T-helper 2 cell treated with Interferon-gamma antibody and Interleukin-4, amounts not matched to agents 5 μg/mL and 100 μg/mL, for 36 hours (primary cell): ENCODE measurements at regions not wholly inside any gene's neighbourhood (a gene's known extent, or its start where the extent isn't known, plus 50 kb on each side); places are given as distances from the start of the nearest gene placed in this dataset.

Source experiments
- DNase-seq: peaks from one replicate; pipeline ENCODE4 v3.0.0; 2021; ENCODE audit warnings: low spot score
- H3K27ac Mint-ChIP-seq: one replicate; pipeline ENCODE4 v1.8.0; 2021; ENCODE audit warnings: mild to moderate bottlenecking, mixed read lengths
- H3K27me3 Mint-ChIP-seq: one replicate; pipeline ENCODE4 v1.8.0; 2021; ENCODE audit warnings: low read depth, mixed read lengths
- H3K36me3 Mint-ChIP-seq: one replicate; pipeline ENCODE4 v1.8.0; 2021; ENCODE audit warnings: low read depth, mixed read lengths
- H3K4me1 Mint-ChIP-seq: one replicate; pipeline ENCODE4 v1.8.0; 2021; ENCODE audit warnings: low read depth, mixed read lengths
- H3K4me3 Mint-ChIP-seq: one replicate; pipeline ENCODE4 v1.8.0; 2022; ENCODE audit warnings: mild to moderate bottlenecking, moderate library complexity, mixed read lengths
- H3K9me3 Mint-ChIP-seq: one replicate; pipeline ENCODE4 v1.8.0; 2021; ENCODE audit warnings: mixed read lengths

GRCh38 chr19:31075146-31075655 is 274.0 kb downstream of the TSHZ3 start:
- H3K9me3 Mint-ChIP-seq = no peaks in the 10 kb centered on the region
- H3K36me3 Mint-ChIP-seq = no peaks in the 10 kb centered on the region
- DNase-seq = no peak
- peaks cover 16% of the 10 kb centered on the region for H3K27me3 Mint-ChIP-seq
- no peak overlapping the region for H3K27ac Mint-ChIP-seq
- no peaks in the 10 kb centered on the region for H3K4me1 Mint-ChIP-seq
- H3K4me3 Mint-ChIP-seq = no peak overlapping the region

GRCh38 chr19:31074199-31075125 is 274.8 kb downstream of the TSHZ3 start:
- H3K27me3 Mint-ChIP-seq = peaks cover 16% of the 10 kb centered on the region
- no peak overlapping the region for H3K4me3 Mint-ChIP-seq
- no peak overlapping the region for H3K27ac Mint-ChIP-seq
- DNase-seq = no peak
- no peaks in the 10 kb centered on the region for H3K9me3 Mint-ChIP-seq
- H3K4me1 Mint-ChIP-seq = no peaks in the 10 kb centered on the region
- H3K36me3 Mint-ChIP-seq = no peaks in the 10 kb centered on the region

- Mint-ChIP-seq H3K9me3 (no peaks in the 10 kb centered on the region), H3K27me3 (peaks cover 16% of the 10 kb centered on the region), H3K4me3 (no peak overlapping the region), H3K27ac (no peak overlapping the region), H3K4me1 (no peaks in the 10 kb centered on the region), H3K36me3 (no peaks in the 10 kb centered on the region)
- DNase-seq = no peak
Measured at GRCh38 chr19:31073485-31074198, 275.6 kb downstream of the TSHZ3 start.

GRCh38 chr19:31072451-31072850 is 276.8 kb downstream of the TSHZ3 start:
- Mint-ChIP-seq H3K9me3 (no peaks in the 10 kb centered on the region), H3K27ac (no peak overlapping the region), H3K36me3 (no peaks in the 10 kb centered on the region), H3K27me3 (peaks cover 16% of the 10 kb centered on the region), H3K4me1 (no peaks in the 10 kb centered on the region), H3K4me3 (no peak overlapping the region)
- DNase-seq = no peak

DNA sequence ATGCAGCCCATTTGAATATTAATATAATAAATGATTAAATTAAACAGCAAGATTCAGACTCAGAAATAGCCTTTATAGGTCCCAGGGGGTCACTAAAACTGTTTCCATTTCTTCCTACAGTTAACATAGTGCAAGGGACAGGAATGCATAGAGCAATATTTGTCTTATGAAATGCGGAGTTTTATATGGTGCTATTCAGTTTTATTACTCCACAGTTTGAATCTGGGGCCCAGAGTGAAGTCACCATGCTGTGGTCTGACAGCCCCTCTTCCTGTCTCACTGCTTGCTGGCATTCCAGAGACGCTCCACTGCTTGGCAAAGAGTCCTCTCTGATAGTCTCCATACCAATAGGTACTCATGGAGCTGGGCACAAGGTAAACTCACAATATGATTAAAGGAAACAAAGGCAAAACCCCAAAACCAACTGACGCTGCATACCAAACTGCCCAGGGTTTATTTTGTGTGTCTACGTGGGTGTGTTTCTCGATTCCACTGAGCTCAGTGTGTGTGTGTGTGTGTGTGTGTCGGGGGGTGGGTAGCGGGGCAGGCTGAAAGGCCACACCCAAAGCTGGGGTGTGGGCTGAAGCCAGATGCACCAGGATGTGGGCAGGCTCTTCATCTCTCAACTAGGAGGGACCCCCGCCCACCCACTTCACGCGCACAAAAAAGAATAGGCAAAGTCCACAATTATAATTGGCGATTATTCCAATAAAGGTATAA is 277.9 kb downstream of the TSHZ3 start:
- H3K36me3 Mint-ChIP-seq = no peaks in the 10 kb centered on the region
- H3K27ac Mint-ChIP-seq = no peak overlapping the region
- peaks cover 16% of the 10 kb centered on the region for H3K27me3 Mint-ChIP-seq
- H3K4me1 Mint-ChIP-seq = no peaks in the 10 kb centered on the region
- no peaks in the 10 kb centered on the region for H3K9me3 Mint-ChIP-seq
- DNase-seq = no peak
- no peak overlapping the region for H3K4me3 Mint-ChIP-seq

GRCh38 chr19:31070146-31071065 is 278.8 kb downstream of the TSHZ3 start:
- peaks cover 16% of the 10 kb centered on the region for H3K27me3 Mint-ChIP-seq
- H3K27ac Mint-ChIP-seq = no peak overlapping the region
- H3K9me3 Mint-ChIP-seq = no peaks in the 10 kb centered on the region
- no peaks in the 10 kb centered on the region for H3K4me1 Mint-ChIP-seq
- no peak overlapping the region for H3K4me3 Mint-ChIP-seq
- no peak for DNase-seq
- H3K36me3 Mint-ChIP-seq = no peaks in the 10 kb centered on the region

- no peaks in the 10 kb centered on the region for H3K4me1 Mint-ChIP-seq
- peaks cover 5% of the 10 kb centered on the region for H3K27me3 Mint-ChIP-seq
- no peaks in the 10 kb centered on the region for H3K36me3 Mint-ChIP-seq
Measured at GRCh38 chr19:31068268-31068667, 281.0 kb downstream of the TSHZ3 start.

DNA sequence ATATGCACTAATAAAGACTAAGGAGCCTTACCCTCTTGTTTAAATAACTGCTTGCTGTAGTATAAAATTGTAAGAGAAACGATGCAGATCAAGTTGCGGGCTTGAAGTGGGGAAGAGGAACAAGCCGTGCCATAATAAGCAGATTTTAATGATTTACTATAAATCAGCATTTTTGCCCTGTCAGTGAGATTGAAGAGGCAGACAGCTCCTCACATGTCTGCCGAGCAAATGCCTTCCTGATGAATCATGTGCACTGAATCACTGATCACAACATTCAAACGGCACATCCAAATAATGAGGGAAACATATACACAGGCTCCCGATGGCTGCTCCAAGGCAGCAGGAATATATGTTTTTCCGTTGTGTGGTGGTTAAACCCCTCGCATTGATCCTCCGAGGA is 282.9 kb downstream of the TSHZ3 start:
- no peak overlapping the region for H3K4me3 Mint-ChIP-seq
- H3K27me3 Mint-ChIP-seq = no peaks in the 10 kb centered on the region
- H3K4me1 Mint-ChIP-seq = no peaks in the 10 kb centered on the region
- H3K27ac Mint-ChIP-seq = no peak overlapping the region
- H3K9me3 Mint-ChIP-seq = no peaks in the 10 kb centered on the region
- H3K36me3 Mint-ChIP-seq = no peaks in the 10 kb centered on the region
- no peak for DNase-seq

More at GRCh38 chr19:31068268-31068667, 281.0 kb downstream of the TSHZ3 start:
- Mint-ChIP-seq H3K9me3 (no peaks in the 10 kb centered on the region), H3K27ac (no peak overlapping the region), H3K4me3 (no peak overlapping the region)
- DNase-seq = no peak

- Mint-ChIP-seq H3K27ac (no peak overlapping the region), H3K36me3 (no peaks in the 10 kb centered on the region), H3K4me1 (no peaks in the 10 kb centered on the region), H3K9me3 (no peaks in the 10 kb centered on the region), H3K4me3 (no peak overlapping the region), H3K27me3 (no peaks in the 10 kb centered on the region)
- no peak for DNase-seq
Measured at GRCh38 chr19:31064491-31064890, 284.7 kb downstream of the TSHZ3 start.

GRCh38 chr19:31058676-31059340 is 290.4 kb downstream of the TSHZ3 start:
- H3K4me1 Mint-ChIP-seq = no peaks in the 10 kb centered on the region
- H3K27ac Mint-ChIP-seq = no peak overlapping the region
- no peaks in the 10 kb centered on the region for H3K9me3 Mint-ChIP-seq
- no peak for DNase-seq
- no peaks in the 10 kb centered on the region for H3K27me3 Mint-ChIP-seq
- no peak overlapping the region for H3K4me3 Mint-ChIP-seq
- H3K36me3 Mint-ChIP-seq = no peaks in the 10 kb centered on the region

GRCh38 chr19:31057476-31057875 is 291.8 kb downstream of the TSHZ3 start:
- no peak for DNase-seq
- H3K36me3 Mint-ChIP-seq = no peaks in the 10 kb centered on the region
- H3K27me3 Mint-ChIP-seq = no peaks in the 10 kb centered on the region
- no peak overlapping the region for H3K4me3 Mint-ChIP-seq
- no peak overlapping the region for H3K27ac Mint-ChIP-seq
- H3K4me1 Mint-ChIP-seq = no peaks in the 10 kb centered on the region
- no peaks in the 10 kb centered on the region for H3K9me3 Mint-ChIP-seq

GRCh38 chr19:31055454-31055853 is 293.8 kb downstream of the TSHZ3 start:
- Mint-ChIP-seq H3K9me3 (no peaks in the 10 kb centered on the region), H3K4me3 (no peak overlapping the region)

GRCh38 chr19:31054430-31054829 is 294.8 kb downstream of the TSHZ3 start:
- H3K27ac Mint-ChIP-seq = no peak overlapping the region
- no peaks in the 10 kb centered on the region for H3K27me3 Mint-ChIP-seq
- peak; percentile 4 for DNase-seq

More at GRCh38 chr19:31055454-31055853, 293.8 kb downstream of the TSHZ3 start:
- Mint-ChIP-seq H3K4me1 (no peaks in the 10 kb centered on the region), H3K27me3 (no peaks in the 10 kb centered on the region), H3K36me3 (no peaks in the 10 kb centered on the region), H3K27ac (no peak overlapping the region)
- DNase-seq = no peak

More at GRCh38 chr19:31054430-31054829, 294.8 kb downstream of the TSHZ3 start:
- no peaks in the 10 kb centered on the region for H3K36me3 Mint-ChIP-seq
- H3K4me3 Mint-ChIP-seq = no peak overlapping the region
- H3K4me1 Mint-ChIP-seq = no peaks in the 10 kb centered on the region
- H3K9me3 Mint-ChIP-seq = no peaks in the 10 kb centered on the region
